ENCODE measurements at regions not wholly inside any gene's neighbourhood (a gene's known extent, or its start where the extent isn't known, plus 50 kb on each side); places are given as distances from the start of the nearest gene placed in this dataset.
"Not testable (repeated sequence)": the region's sequence is repeated elsewhere in the genome, so short reads cannot be mapped to it uniquely, and the experiment has no call there.

GRCh38 chr2:192524642-192525251 lies 330.0 kb upstream of the TMEFF2 start:
- DNase-seq, result not testable (repeated sequence)

GRCh38 chr2:192524214-192524613 lies 329.5 kb upstream of the TMEFF2 start:
- in situ Hi-C loops (cut with HindIII; ENCODE audit: low pct_ligation_motif_present, low pct_unique_long_range_greater_than_20kb, low sequenced_read_pairs); DNase-seq: not testable (repeated sequence)

More at GRCh38 chr2:192524642-192525251, 330.0 kb upstream of the TMEFF2 start:
- in situ Hi-C loops (cut with HindIII; ENCODE audit: low pct_ligation_motif_present, low pct_unique_long_range_greater_than_20kb, low sequenced_read_pairs), result not testable (repeated sequence)

- no peak for DNase-seq
- in situ Hi-C loops (cut with HindIII; ENCODE audit: low pct_ligation_motif_present, low pct_unique_long_range_greater_than_20kb, low sequenced_read_pairs), result no loop called here
Observed at GRCh38 chr2:192515937-192516336, 321.2 kb upstream of the TMEFF2 start.

- no peak for DNase-seq
- in situ Hi-C loops (cut with HindIII; ENCODE audit: low pct_ligation_motif_present, low pct_unique_long_range_greater_than_20kb, low sequenced_read_pairs), result no loop called here
Observed at GRCh38 chr2:192513575-192513974, 318.8 kb upstream of the TMEFF2 start.

- DNase-seq; in situ Hi-C loops (cut with HindIII; ENCODE audit: low pct_ligation_motif_present, low pct_unique_long_range_greater_than_20kb, low sequenced_read_pairs): not testable (repeated sequence)
Observed at GRCh38 chr2:192507836-192508450, 313.2 kb upstream of the TMEFF2 start.

- peak; percentile 90 for DNase-seq
- in situ Hi-C loops (cut with HindIII; ENCODE audit: low pct_ligation_motif_present, low pct_unique_long_range_greater_than_20kb, low sequenced_read_pairs), result no loop called here
Observed at GRCh38 chr2:192500550-192501200, 305.9 kb upstream of the TMEFF2 start.

GRCh38 chr2:192499476-192499875 lies 304.7 kb upstream of the TMEFF2 start:
- in situ Hi-C loops (cut with HindIII; ENCODE audit: low pct_ligation_motif_present, low pct_unique_long_range_greater_than_20kb, low sequenced_read_pairs), result no loop called here

GRCh38 chr2:192498747-192499146 lies 304.0 kb upstream of the TMEFF2 start:
- DNase-seq, result no peak
- in situ Hi-C loops (cut with HindIII; ENCODE audit: low pct_ligation_motif_present, low pct_unique_long_range_greater_than_20kb, low sequenced_read_pairs), result no loop called here

More at GRCh38 chr2:192499476-192499875, 304.7 kb upstream of the TMEFF2 start:
- DNase-seq, result no peak

GRCh38 chr2:192488158-192488557 lies 293.4 kb upstream of the TMEFF2 start:
- in situ Hi-C loops (cut with HindIII; ENCODE audit: low pct_ligation_motif_present, low pct_unique_long_range_greater_than_20kb, low sequenced_read_pairs); DNase-seq: not testable (repeated sequence)

GRCh38 chr2:192487636-192488035 lies 292.9 kb upstream of the TMEFF2 start:
- in situ Hi-C loops (cut with HindIII; ENCODE audit: low pct_ligation_motif_present, low pct_unique_long_range_greater_than_20kb, low sequenced_read_pairs), result no loop called here
- DNase-seq, result no peak

- in situ Hi-C loops (cut with HindIII; ENCODE audit: low pct_ligation_motif_present, low pct_unique_long_range_greater_than_20kb, low sequenced_read_pairs), result no loop called here
- no peak for DNase-seq
Observed at GRCh38 chr2:192484903-192485302, 290.2 kb upstream of the TMEFF2 start.

GRCh38 chr2:192480984-192481383 lies 286.3 kb upstream of the TMEFF2 start:
- in situ Hi-C loops (cut with HindIII; ENCODE audit: low pct_ligation_motif_present, low pct_unique_long_range_greater_than_20kb, low sequenced_read_pairs), result no loop called here
- no peak for DNase-seq

- DNase-seq, result no peak
- in situ Hi-C loops (cut with HindIII; ENCODE audit: low pct_ligation_motif_present, low pct_unique_long_range_greater_than_20kb, low sequenced_read_pairs), result no loop called here
Observed at GRCh38 chr2:192473331-192473730, 278.6 kb upstream of the TMEFF2 start.

- in situ Hi-C loops (cut with HindIII; ENCODE audit: low pct_ligation_motif_present, low pct_unique_long_range_greater_than_20kb, low sequenced_read_pairs), result no loop called here
Observed at GRCh38 chr2:192471982-192472381, 277.2 kb upstream of the TMEFF2 start.

GRCh38 chr2:192469612-192470011 lies 274.9 kb upstream of the TMEFF2 start:
- no peak for DNase-seq
- in situ Hi-C loops (cut with HindIII; ENCODE audit: low pct_ligation_motif_present, low pct_unique_long_range_greater_than_20kb, low sequenced_read_pairs), result no loop called here

More at GRCh38 chr2:192471982-192472381, 277.2 kb upstream of the TMEFF2 start:
- DNase-seq, result no peak

GRCh38 chr2:192467953-192468660 lies 273.4 kb upstream of the TMEFF2 start:
- DNase-seq, result peak; percentile 24

GRCh38 chr2:192465141-192465540 lies 270.4 kb upstream of the TMEFF2 start:
- DNase-seq, result no peak
- in situ Hi-C loops (cut with HindIII; ENCODE audit: low pct_ligation_motif_present, low pct_unique_long_range_greater_than_20kb, low sequenced_read_pairs), result no loop called here

More at GRCh38 chr2:192467953-192468660, 273.4 kb upstream of the TMEFF2 start:
- in situ Hi-C loops (cut with HindIII; ENCODE audit: low pct_ligation_motif_present, low pct_unique_long_range_greater_than_20kb, low sequenced_read_pairs), result no loop called here

GRCh38 chr2:192459422-192459821 lies 264.7 kb upstream of the TMEFF2 start:
- in situ Hi-C loops (cut with HindIII; ENCODE audit: low pct_ligation_motif_present, low pct_unique_long_range_greater_than_20kb, low sequenced_read_pairs), result no loop called here
- no peak for DNase-seq

- in situ Hi-C loops (cut with HindIII; ENCODE audit: low pct_ligation_motif_present, low pct_unique_long_range_greater_than_20kb, low sequenced_read_pairs), result no loop called here
- DNase-seq, result no peak
Observed at GRCh38 chr2:192448881-192449280, 254.1 kb upstream of the TMEFF2 start.

Measured in ACHN (cell line).